MM.1S (cell line): ENCODE measurements at regions not wholly inside any gene's neighbourhood (a gene's known extent, or its start where the extent isn't known, plus 50 kb on each side); places are given as distances from the start of the nearest gene placed in this dataset.

Experiments
- CTCF ChIP-seq: fragments of 300-600 bp; sonication (generic); IDR thresholded peaks from 2 replicates; pipeline ENCODE4 v1.5.1; 2016; ENCODE audit warnings: antibody characterized with exemption, low read length, mixed read lengths
- EZH2 ChIP-seq: fragments of 300-600 bp; sonication (generic); optimal IDR thresholded peaks from 2 replicates; pipeline ENCODE3; 2017; ENCODE audit warnings: low read depth, mild to moderate bottlenecking, antibody characterized with exemption, low read length, mixed read lengths

- no peak for TF ChIP-seq CTCF
- TF ChIP-seq EZH2 = no peak
Measured at GRCh38 chr7:96497567-96497966, 175.7 kb upstream of the SLC25A13 start.
